Amniotic epithelial cell (primary cell): ENCODE measurements at regions not wholly inside any gene's neighbourhood (a gene's known extent, or its start where the extent isn't known, plus 50 kb on each side); places are given as distances from the start of the nearest gene placed in this dataset.

Experiments used
- DNase-seq: peaks from one replicate; pipeline ENCODE4 v3.0.0-alpha.2; 2010; ENCODE audit warnings: low read depth

GRCh38 chr6:4192627-4193026, 57.3 kb upstream of the ECI2 start:
- no peak for DNase-seq

- no peak for DNase-seq
Measured at GRCh38 chr6:4192173-4192572, 56.8 kb upstream of the ECI2 start.

GRCh38 chr6:4191271-4191721, 55.9 kb upstream of the ECI2 start:
- no peak for DNase-seq

- DNase-seq, result no peak
Measured at GRCh38 chr6:4189249-4189648, 53.9 kb upstream of the ECI2 start.

- no peak for DNase-seq
Measured at GRCh38 chr6:4188801-4189200, 53.4 kb upstream of the ECI2 start.

- DNase-seq, result no peak
Measured at GRCh38 chr6:4187480-4187879, 52.1 kb upstream of the ECI2 start.

GRCh38 chr6:4186385-4186784, 51.0 kb upstream of the ECI2 start:
- no peak for DNase-seq

- no peak for DNase-seq
Measured at GRCh38 chr6:4185846-4186245, 50.5 kb upstream of the ECI2 start.

GRCh38 chr6:4185419-4185818, 50.0 kb upstream of the ECI2 start:
- DNase-seq, result no peak
